Tibial nerve (tissue), 3 donors: ENCODE measurements at regions not wholly inside any gene's neighbourhood (a gene's known extent, or its start where the extent isn't known, plus 50 kb on each side); places are given as distances from the start of the nearest gene placed in this dataset.

Experiments
- POLR2A ChIP-seq, 2 donors: fragments of 450-650 bp; IDR thresholded peaks; one replicate each; pipeline ENCODE4 v1.6.1; 2017; ENCODE audit warnings: antibody characterized with exemption in 2 of 2, mild to moderate bottlenecking in 2 of 2, moderate library complexity in 2 of 2
- TF ChIP-seq, protein P1 (sequence below), 5 experiments: fragments of 200-600 bp in 3 of 5; fragments of 450-650 bp in 2 of 5; sonication (generic) in 3 of 5; IDR thresholded peaks; one replicate each; pipeline ENCODE4 v1.5.1; 2016 to 2019; ENCODE audit warnings: antibody characterized with exemption in 5 of 5, mild to moderate bottlenecking in 3 of 5, moderate library complexity in 2 of 5

DNA sequence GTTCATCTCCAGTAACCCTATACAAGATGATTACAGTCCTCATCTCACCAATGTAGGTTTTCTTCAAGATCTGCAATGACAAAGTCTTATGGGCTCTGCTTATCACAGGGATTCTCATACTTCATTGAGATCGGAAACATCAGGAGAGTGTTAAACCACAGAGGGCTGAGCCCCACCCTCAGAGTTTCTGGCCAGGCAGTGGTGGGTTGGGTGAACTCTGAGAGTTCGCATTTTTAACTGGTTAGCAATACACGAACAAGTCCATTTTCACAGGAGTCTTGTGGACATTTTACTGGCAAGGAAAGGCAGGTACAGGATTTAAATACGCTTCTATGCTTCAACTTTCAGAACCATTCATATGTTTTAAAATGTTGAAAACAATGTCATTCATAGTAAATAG lies 366.7 kb upstream of the ROBO2 start:
- no peak for TF ChIP-seq POLR2A (IDR thresholded peaks at IDR 0.05)
- TF ChIP-seq, protein P1, sequence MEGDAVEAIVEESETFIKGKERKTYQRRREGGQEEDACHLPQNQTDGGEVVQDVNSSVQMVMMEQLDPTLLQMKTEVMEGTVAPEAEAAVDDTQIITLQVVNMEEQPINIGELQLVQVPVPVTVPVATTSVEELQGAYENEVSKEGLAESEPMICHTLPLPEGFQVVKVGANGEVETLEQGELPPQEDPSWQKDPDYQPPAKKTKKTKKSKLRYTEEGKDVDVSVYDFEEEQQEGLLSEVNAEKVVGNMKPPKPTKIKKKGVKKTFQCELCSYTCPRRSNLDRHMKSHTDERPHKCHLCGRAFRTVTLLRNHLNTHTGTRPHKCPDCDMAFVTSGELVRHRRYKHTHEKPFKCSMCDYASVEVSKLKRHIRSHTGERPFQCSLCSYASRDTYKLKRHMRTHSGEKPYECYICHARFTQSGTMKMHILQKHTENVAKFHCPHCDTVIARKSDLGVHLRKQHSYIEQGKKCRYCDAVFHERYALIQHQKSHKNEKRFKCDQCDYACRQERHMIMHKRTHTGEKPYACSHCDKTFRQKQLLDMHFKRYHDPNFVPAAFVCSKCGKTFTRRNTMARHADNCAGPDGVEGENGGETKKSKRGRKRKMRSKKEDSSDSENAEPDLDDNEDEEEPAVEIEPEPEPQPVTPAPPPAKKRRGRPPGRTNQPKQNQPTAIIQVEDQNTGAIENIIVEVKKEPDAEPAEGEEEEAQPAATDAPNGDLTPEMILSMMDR (IDR thresholded peaks at IDR 0.05) = no peak
